Daoy (cell line): ENCODE measurements at regions not wholly inside any gene's neighbourhood (a gene's known extent, or its start where the extent isn't known, plus 50 kb on each side); places are given as distances from the start of the nearest gene placed in this dataset.

ENCODE experiments used
- DNase-seq: peaks from one replicate; pipeline ENCODE4 v3.0.0-alpha.2; 2015; ENCODE audit warnings: low read depth

- DNase-seq, result no peak
Observed at GRCh38 chr7:84684836-84685480, 490.4 kb upstream of the SEMA3A start.

- no peak for DNase-seq
Observed at GRCh38 chr7:84682543-84682942, 488.0 kb upstream of the SEMA3A start.

- no peak for DNase-seq
Observed at GRCh38 chr7:84678841-84679240, 484.3 kb upstream of the SEMA3A start.

- DNase-seq, result no peak
Observed at GRCh38 chr7:84677117-84677732, 482.6 kb upstream of the SEMA3A start.

DNA sequence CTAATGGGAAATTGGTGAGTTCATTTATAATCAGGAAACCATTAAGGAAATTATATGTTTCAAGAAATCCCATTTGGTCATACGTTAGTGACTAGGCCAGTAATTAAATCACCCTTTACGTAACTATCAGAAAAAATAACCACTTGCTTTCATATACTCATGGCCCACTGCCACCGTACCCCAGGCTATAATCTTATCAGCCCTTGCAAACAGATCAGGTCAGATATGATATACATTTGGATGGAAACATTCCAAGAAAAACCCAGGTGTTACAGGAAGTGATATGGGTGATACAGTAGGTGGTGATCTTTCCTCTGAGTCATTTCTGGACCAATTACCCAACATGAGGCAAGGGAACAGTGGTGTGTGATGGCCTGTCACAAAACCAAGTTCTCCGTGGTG lies 481.0 kb upstream of the SEMA3A start:
- DNase-seq, result peak; percentile 71

- DNase-seq, result peak; percentile 8
Observed at GRCh38 chr7:84674236-84674913, 479.8 kb upstream of the SEMA3A start.

- DNase-seq, result no peak
Observed at GRCh38 chr7:84669177-84669732, 474.7 kb upstream of the SEMA3A start.

- DNase-seq, result no peak
Observed at GRCh38 chr7:84668116-84668515, 473.5 kb upstream of the SEMA3A start.

DNA sequence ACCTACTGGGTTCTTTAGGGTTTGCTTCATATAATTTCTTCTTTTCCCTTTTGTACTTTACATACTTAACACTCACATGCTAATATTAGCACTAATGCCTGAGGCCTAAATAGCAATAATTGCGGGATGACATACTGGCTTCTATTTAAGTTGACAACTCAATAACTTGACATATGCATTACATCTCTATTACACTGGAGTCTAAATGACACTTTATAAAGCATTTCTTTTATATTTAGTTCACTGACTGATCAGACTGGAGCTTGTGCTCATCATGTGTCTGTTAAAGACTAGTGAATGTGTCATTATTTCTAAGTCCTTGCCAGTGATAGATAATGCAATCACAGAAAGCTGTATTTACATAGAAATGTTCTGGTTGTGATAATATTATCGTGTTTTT lies 472.1 kb upstream of the SEMA3A start:
- DNase-seq, result no peak

GRCh38 chr7:84665339-84665738 lies 470.8 kb upstream of the SEMA3A start:
- DNase-seq, result no peak

GRCh38 chr7:84664626-84665025 lies 470.0 kb upstream of the SEMA3A start:
- DNase-seq, result no peak

- no peak for DNase-seq
Observed at GRCh38 chr7:84663224-84663623, 468.6 kb upstream of the SEMA3A start.

DNA sequence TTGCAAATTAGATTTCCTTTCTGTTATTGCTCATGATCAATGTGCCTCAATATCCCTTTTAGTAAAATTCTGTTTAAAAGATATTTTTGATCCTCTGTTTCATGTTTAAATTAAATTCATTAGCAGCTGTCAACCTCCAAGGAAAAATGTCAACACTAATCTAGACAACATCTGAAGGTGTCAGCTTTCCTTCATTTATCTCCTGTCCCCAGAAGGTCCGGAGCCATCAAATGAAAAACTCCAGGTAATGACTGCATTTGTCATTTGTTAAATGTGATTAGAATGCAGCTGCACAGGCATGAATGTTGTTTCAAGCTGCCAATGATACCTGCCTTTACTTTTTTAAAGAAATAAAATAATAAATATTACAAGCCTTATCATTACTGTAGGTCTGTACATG lies 463.7 kb upstream of the SEMA3A start:
- DNase-seq, result no peak

- DNase-seq, result no peak
Observed at GRCh38 chr7:84654273-84654672, 459.7 kb upstream of the SEMA3A start.

DNA sequence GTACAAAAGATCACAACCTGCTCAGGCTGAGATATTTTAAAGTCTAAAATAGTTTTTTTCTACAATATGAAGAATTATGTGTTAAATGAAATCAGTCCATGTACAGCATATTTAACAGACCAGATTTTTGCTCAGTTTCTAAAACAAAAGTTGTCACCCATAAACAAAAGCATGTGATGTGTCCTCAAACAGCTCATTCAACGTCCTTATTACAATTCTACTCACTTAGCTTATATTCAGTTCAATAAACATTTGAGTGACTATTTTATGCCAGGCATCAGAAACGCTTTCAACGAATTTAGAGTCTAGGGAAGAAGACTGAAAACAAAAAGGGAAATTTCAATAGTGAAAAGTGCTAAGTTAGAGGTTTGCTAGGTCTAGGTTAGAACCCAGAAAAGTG lies 457.3 kb upstream of the SEMA3A start:
- DNase-seq, result no peak

DNA sequence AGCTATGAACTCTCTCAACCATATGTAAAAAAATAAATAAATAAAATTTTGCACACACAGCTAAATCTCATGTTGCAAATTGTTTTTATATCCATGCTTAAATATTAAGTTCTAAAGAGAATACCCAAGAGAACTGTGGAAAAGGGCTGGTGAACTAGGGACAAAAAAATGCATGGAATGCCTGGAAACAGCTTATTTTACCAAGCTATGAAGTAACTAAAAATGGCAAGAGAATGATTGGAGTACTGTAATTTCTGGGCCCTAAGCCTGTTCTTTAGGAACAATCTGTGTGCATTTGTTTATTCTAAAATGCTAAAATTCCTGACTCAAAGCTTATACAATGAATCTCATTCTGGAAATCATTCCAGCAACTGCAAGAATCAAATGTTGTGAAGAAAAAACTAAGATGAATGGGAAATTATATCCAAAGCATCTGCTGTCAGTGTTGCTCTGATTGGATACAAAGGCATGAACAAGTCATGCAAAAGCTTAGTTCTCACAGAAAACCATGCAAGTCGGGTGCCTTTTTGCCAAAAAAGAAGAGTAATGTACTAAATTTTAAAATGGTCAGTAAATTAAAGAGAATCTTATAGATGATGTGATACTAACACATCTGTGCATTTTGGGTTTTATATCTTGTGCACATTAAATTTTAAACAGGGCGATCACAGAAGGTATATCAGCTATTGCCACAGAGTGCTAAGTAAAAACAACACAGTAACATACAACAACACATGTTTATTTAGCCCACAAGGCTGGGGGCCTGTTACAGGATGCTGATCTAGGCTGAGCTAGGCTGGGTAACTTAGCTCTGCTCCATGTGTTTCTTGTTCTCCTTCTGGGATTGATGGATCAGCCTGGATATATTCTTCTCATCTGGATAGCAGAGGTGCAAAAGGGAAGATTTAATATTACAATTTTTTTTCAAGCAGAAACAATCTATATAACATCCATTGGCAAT lies 453.5 kb upstream of the SEMA3A start:
- DNase-seq, result peak; percentile 11

GRCh38 chr7:84642611-84643010 lies 448.0 kb upstream of the SEMA3A start:
- DNase-seq, result no peak

DNA sequence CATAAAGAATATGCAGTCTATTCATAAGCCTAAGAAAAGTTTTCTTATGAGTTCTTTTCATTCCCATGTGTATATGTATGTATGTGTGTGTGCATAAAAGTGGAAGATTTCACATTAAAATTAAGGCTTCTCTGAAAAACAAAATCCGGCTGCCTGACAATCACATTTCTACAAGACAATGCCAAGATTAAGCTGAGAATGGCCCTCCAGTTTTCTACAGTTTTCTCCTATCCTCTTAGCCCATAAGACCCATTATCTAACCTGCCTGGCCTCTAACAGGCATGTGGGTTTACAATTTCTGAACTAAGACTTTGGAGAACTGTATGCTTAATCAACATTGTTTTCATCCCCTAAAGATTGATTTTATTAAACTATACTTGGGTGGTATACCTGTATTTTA lies 446.0 kb upstream of the SEMA3A start:
- no peak for DNase-seq

DNA sequence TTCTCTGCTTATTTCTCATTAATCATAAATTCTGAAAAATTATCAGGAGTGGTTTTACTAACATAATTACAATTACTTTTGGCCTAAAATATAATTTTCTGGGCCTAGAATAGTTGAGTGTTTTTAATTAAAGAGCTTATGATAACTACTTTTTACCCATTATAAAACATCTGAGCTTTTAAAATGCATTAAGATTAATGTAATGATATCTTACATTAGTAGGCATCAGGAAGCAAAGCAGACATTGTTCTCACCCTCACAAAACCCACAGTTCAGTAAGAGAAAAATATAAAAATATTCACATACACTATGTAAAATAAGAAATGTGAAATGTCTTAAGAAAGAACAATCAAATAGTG lies 443.7 kb upstream of the SEMA3A start:
- DNase-seq, result no peak

- peak; percentile 66 for DNase-seq
Observed at GRCh38 chr7:84637568-84638338, 443.2 kb upstream of the SEMA3A start.

GRCh38 chr7:84631913-84632312 lies 437.3 kb upstream of the SEMA3A start:
- no peak for DNase-seq
